SU-DHL-6 (cell line): ENCODE measurements at regions not wholly inside any gene's neighbourhood (a gene's known extent, or its start where the extent isn't known, plus 50 kb on each side); places are given as distances from the start of the nearest gene placed in this dataset.

ENCODE experiments used
- H2AFZ ChIP-seq: fragments of 200-600 bp; sonication (generic); 2 replicates; pipeline ENCODE4 v1.6.1; 2014; ENCODE audit warnings: low read depth, mild to moderate bottlenecking, moderate library complexity, mixed read lengths, antibody characterized with exemption, low read length; ENCODE audit not compliant: severe bottlenecking
- H3F3A ChIP-seq: fragments of 200-600 bp; shearing (Covaris generic); 2 replicates; pipeline ENCODE4 v1.6.0; 2016; ENCODE audit warnings: antibody characterized with exemption, mild to moderate bottlenecking; ENCODE audit not compliant: insufficient read depth
- H3K27ac ChIP-seq: fragments of 200-600 bp; sonication (generic); 2 replicates; pipeline ENCODE4 v1.5.1; 2016; ENCODE audit warnings: low read depth, mild to moderate bottlenecking, low read length, moderate library complexity, mixed read lengths
- H3K27me3 ChIP-seq: fragments of 200-600 bp; sonication (generic), shearing (Covaris generic); 2 replicates; pipeline ENCODE4 v1.6.0; 2014; ENCODE audit warnings: mild to moderate bottlenecking, low read length
- H3K36me3 ChIP-seq: fragments of 200-600 bp; sonication (generic); 2 replicates; pipeline ENCODE4 v1.6.1; 2014; ENCODE audit warnings: mild to moderate bottlenecking, low read length, mixed read lengths
- H3K4me2 ChIP-seq: fragments of 300-600, 200-600 bp; shearing (Covaris generic), sonication (generic); 2 replicates; pipeline ENCODE4 v1.6.0; 2014; ENCODE audit warnings: low read length, low read depth, mild to moderate bottlenecking; ENCODE audit not compliant: poor library complexity, severe bottlenecking
- H3K4me3 ChIP-seq: fragments of 200-600 bp; sonication (generic); 2 replicates; pipeline ENCODE4 v1.5.1; 2014; ENCODE audit warnings: antibody characterized with exemption, low read length, mild to moderate bottlenecking, mixed read lengths; ENCODE audit not compliant: insufficient read depth, poor library complexity, severe bottlenecking
- H3K79me2 ChIP-seq: fragments of 200-600 bp; sonication (generic); 2 replicates; pipeline ENCODE4 v1.6.1; 2014; ENCODE audit warnings: mild to moderate bottlenecking, low read length, moderate library complexity; ENCODE audit not compliant: insufficient read depth
- H3K9ac ChIP-seq: fragments of 200-600 bp; sonication (generic); 2 replicates; pipeline ENCODE4 v1.7.0; 2014; ENCODE audit warnings: mild to moderate bottlenecking, low read length
- H3K9me2 ChIP-seq: fragments of 200-600 bp; sonication (generic); replicated peaks from 2 replicates; pipeline ENCODE4 v1.6.1; 2014; ENCODE audit warnings: low read length; ENCODE audit not compliant: insufficient read depth
- H3K9me3 ChIP-seq: fragments of 200-600 bp; sonication (generic); 2 replicates; pipeline ENCODE4 v1.6.1; 2014; ENCODE audit warnings: low read length, mixed read lengths; ENCODE audit not compliant: insufficient read depth
- H4K20me1 ChIP-seq: fragments of 200-600 bp; sonication (generic); 2 replicates; pipeline ENCODE4 v1.6.1; 2014; ENCODE audit warnings: low read depth, mild to moderate bottlenecking, antibody characterized with exemption, low read length, moderate library complexity, mixed read lengths
- CTCF ChIP-seq: fragments of 200-600 bp; sonication (generic); IDR thresholded peaks from one replicate; pipeline ENCODE4 v1.5.1; 2017; ENCODE audit warnings: antibody characterized with exemption, mild to moderate bottlenecking, low read length, moderate library complexity; ENCODE audit not compliant: insufficient read depth, poor library complexity, severe bottlenecking
- EZH2phosphoT487 ChIP-seq: fragments of 200-600 bp; sonication (generic), shearing (Covaris generic); conservative IDR thresholded peaks from 2 replicates; pipeline ENCODE4 v1.6.1; 2018; ENCODE audit warnings: mild to moderate bottlenecking, antibody characterized with exemption, low read length, moderate library complexity, mixed read lengths

GRCh38 chr9:20084125-20084524 is 295.3 kb upstream of the SLC24A2 start:
- Histone ChIP-seq H3K27ac (no peak overlapping the region), H2AFZ (no peak overlapping the region)

GRCh38 chr9:20083390-20083789 is 294.6 kb upstream of the SLC24A2 start:
- Histone ChIP-seq H2AFZ (no peak overlapping the region), H3K27ac (no peak overlapping the region), H3K36me3 (no peaks in the 10 kb centered on the region), H3K9me3 (no peaks in the 10 kb centered on the region), H3K4me3 (no peak overlapping the region), H3F3A (no peaks in the 10 kb centered on the region), H3K9me2 (no peaks in the 10 kb centered on the region), H3K79me2 (no peaks in the 10 kb centered on the region), H3K27me3 (no peaks in the 10 kb centered on the region), H3K9ac (no peak overlapping the region), H4K20me1 (no peaks in the 10 kb centered on the region), H3K4me2 (no peak overlapping the region)
- TF ChIP-seq EZH2phosphoT487: no peak
- no peak for TF ChIP-seq CTCF

More at GRCh38 chr9:20084125-20084524, 295.3 kb upstream of the SLC24A2 start:
- Histone ChIP-seq H3F3A (no peaks in the 10 kb centered on the region), H3K9me2 (no peaks in the 10 kb centered on the region), H3K79me2 (no peaks in the 10 kb centered on the region), H3K9ac (no peak overlapping the region), H3K4me2 (no peak overlapping the region), H3K4me3 (no peak overlapping the region), H4K20me1 (no peaks in the 10 kb centered on the region), H3K36me3 (no peaks in the 10 kb centered on the region), H3K27me3 (no peaks in the 10 kb centered on the region), H3K9me3 (no peaks in the 10 kb centered on the region)
- TF ChIP-seq CTCF: no peak
- no peak for TF ChIP-seq EZH2phosphoT487

GRCh38 chr9:20082831-20083230 is 294.0 kb upstream of the SLC24A2 start:
- Histone ChIP-seq H3K9ac (no peak overlapping the region), H3K79me2 (no peaks in the 10 kb centered on the region), H4K20me1 (no peaks in the 10 kb centered on the region), H3K27me3 (no peaks in the 10 kb centered on the region), H3K36me3 (no peaks in the 10 kb centered on the region), H3F3A (no peaks in the 10 kb centered on the region), H3K9me3 (no peaks in the 10 kb centered on the region), H3K4me3 (no peak overlapping the region), H3K27ac (no peak overlapping the region), H2AFZ (no peak overlapping the region), H3K9me2 (no peaks in the 10 kb centered on the region), H3K4me2 (no peak overlapping the region)
- TF ChIP-seq EZH2phosphoT487 (no peak), CTCF (no peak)

- H3K79me2 ChIP-seq: no peaks in the 10 kb centered on the region
- TF ChIP-seq CTCF (no peak), EZH2phosphoT487 (no peak)
- H3K36me3 ChIP-seq: no peaks in the 10 kb centered on the region
- no peak overlapping the region for H3K4me3 ChIP-seq
- H3K9me2 ChIP-seq: no peaks in the 10 kb centered on the region
- H3K4me2 ChIP-seq: no peak overlapping the region
- no peaks in the 10 kb centered on the region for H3K27me3 ChIP-seq
- no peaks in the 10 kb centered on the region for H3K9me3 ChIP-seq
- H4K20me1 ChIP-seq: no peaks in the 10 kb centered on the region
- no peaks in the 10 kb centered on the region for H3F3A ChIP-seq
- H3K9ac ChIP-seq: no peak overlapping the region
- H2AFZ ChIP-seq: no peak overlapping the region
- H3K27ac ChIP-seq: no peak overlapping the region
Observed at GRCh38 chr9:20082406-20082805, 293.6 kb upstream of the SLC24A2 start.
